ENCODE measurements at regions not wholly inside any gene's neighbourhood (a gene's known extent, or its start where the extent isn't known, plus 50 kb on each side); places are given as distances from the start of the nearest gene placed in this dataset.
"Not testable (repeated sequence)": the region's sequence is repeated elsewhere in the genome, so short reads cannot be mapped to it uniquely, and the experiment has no call there.

DNA sequence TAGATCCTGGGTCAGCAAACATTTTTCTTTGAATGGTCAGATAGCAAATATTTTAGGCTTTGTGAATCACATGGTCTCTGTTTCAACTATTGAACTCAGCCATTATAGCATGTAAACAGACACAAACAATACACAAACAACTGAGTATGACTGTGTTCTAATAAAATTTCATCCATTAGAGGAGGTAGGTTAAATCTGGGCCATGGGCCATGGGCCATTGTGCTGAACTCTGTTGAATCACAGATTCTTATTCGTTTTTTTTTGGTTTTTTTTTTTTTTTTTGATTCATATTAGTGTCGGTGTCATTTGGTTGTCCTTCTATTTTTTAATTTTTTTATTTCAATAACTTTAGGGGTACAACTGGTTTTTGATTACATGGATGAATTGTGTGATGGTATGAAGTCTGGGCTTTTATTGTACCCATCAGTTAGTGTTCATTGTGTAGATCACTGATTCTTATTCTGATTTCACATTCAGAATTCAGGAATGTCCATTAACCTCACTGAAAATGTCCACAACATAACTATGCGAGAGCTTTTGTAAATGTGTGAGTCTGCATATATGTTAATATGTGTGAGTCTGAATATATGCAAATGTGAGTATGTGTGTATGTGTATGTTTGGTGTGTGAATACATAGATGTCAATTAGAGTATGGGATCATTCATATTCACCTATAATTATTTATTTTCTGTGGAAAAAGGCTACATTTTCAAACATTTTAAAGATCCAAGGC is 443.7 kb upstream of the GRM3 start:
- no peak for DNase-seq

DNA sequence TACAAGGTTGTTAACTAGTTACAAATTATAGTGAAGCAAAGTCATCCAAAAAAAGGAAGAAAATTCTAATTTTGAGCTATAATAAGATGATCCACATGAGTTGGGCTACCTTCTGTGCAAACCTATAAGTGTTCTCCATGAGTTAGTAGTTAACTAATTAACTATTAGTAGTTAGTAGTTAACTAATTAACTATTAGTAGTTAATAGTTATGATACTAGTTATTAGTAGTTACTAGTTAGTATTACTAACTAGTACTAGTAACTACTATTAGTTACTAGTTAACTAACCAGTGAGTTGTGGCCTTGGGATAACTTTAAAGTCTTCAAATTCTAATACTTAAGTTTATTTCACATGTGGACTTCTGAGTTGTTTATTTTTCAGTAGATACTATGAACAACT is 453.4 kb upstream of the GRM3 start:
- DNase-seq = no peak

DNA sequence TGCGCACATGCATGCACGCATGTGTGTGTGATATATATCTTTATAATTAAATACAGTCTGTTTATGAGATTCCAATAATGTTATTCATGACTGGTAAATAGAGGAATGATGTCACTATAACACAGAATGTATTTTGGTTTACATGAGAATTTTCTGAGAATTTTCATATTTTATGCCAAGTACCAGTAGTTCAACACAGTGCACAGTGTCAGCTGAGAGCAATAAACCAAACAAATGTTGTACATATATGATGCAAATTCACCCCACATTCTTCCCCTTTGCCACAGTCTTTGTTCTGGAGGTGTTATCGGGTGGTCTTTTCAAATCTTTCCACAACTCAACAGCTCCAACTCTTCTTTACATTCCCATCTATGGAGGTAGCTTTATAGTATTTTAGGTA is 462.2 kb upstream of the GRM3 start:
- no peak for DNase-seq

DNA sequence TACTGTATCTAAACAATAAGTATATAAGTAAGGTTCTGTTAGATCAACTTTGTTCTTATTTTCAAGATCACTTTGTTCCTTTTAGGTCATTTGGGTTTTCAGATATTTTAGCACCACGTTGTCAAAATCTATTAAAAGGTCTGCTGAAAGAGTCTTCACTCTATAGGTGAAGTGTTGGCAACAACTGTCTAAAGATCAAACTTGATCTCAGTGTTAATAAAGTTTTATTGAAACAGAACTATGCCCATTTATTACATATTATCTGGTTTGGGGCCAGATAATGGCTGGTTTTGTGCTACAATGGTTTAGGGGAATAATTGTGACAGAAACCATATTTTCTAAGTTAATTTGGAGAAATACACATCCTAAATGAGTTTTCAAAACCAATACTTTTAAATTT is 478.9 kb upstream of the GRM3 start:
- DNase-seq = no peak

DNA sequence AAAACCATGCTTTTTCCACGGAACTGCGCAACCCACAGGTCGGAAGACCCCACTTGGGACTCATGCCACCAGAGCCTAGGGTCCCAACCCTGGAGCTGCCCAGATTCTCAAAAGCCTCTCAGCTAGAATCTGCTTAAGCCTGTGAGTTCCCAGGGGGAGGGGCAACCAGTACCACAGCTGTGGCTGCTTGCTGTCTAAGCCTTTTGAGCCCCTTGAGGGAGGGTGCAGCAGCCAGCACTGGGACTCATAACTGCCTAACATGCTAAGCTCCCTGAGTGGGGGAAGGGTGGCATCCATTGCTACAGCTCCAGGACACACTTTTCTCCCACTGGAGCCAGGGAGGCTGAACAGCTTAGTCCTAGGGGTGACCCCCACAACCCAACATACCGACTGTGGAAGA is 485.6 kb upstream of the GRM3 start:
- no peak for DNase-seq

DNA sequence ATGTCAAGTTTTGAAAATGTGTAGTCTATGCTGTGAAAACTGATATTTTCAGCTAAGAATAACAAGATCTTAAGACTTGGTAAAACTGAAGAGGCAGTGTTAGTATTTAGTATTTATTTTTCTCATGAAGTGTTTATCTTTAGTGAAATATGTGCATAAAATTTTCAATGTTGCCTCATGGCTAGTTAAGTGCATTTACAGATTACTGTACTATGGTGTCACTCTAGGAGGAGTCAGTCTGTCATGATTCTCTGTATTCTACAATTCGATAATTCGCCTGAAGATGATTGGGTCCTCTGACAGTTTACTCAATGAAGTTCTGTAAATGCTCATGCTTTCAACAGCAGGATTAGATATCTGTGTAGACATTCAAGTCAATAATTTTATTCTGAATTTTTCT is 488.1 kb upstream of the GRM3 start:
- no peak for DNase-seq

DNA sequence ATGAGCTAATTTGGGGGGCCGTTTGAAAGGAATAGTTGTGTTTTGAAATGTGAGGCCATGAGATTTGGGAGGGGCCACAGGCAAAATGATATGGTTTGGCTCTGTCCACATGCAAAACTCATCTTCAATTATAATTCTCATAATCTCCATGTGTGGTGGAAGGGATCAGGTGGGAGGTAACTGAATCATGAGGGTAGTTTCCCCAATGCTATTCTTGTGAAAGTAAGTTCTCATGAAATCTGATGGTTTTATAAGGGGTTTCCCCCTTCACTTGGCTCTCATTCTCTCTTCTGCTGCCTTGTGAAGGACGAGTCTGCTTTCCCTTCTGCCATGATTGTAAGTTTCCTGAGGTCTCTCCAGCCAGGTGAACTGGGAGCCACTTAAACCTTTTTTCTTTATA is 490.8 kb upstream of the GRM3 start:
- DNase-seq = no peak

DNA sequence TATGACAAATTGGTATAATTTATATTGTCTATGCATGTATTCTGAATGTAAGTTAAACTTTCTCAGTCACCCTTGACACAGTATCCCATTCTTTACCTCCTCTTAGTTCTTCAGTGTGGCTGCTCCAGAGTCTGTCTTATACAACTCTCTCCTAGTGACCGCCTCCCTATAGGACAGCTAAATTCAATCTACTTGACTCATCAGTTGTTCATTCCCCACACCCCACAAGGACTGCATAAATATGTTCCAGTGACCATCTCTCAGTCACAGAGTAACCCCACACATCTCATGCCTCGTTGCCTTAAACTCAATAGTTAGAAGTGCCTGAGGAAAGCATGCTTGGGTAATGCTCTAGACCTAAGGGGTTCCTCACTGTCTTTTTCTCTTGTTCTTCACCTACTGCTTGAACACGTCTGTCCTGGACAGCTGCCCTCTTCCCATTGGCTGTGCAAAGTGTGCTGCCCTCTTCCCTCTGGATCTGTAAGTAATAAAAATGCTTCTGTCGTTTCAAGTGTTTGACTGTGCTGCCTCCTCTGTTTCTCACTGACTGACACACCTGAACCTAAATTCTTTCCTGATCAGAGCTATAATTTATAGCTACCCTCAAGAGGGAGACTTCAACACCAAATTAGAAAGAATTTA is 494.6 kb upstream of the GRM3 start:
- no peak for DNase-seq

DNA sequence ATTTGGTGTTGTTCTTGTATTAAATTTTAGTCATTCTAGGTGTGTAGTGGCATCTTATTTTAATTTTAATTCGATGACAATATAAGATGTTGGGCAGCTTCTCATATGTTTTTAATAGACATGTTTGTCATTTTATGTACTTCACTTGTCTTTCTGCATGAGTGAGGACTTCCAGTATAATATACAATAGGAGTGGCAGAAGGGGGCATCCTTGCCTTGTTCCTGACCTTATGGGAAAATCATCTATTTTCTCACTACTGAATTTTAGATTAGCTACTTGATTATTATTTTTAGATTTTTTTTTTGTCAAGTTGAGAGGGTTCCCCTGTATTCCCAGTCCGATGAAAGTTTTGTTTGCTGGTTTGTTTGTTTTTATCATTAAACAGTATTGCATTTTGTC is 495.2 kb upstream of the GRM3 start:
- no peak for DNase-seq

DNA sequence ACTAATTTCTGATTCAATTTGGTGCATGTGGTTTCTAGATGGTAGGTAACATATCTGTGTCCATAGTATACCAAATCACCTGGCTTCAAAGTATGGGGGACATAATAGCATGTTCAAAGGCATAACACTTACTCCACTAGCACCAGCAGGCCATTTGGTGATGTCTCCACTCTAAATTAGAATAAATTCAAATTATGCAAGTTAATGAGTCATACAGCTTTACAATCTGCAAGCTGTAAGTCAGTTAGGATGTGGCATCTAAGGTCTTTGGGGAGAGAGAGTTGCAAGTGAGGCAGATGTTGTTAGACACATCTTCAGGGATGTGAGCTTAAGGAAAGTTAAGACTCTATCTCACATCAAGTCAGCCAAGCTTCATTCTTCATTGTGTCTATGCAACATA is 506.4 kb upstream of the GRM3 start:
- no peak for DNase-seq

DNA sequence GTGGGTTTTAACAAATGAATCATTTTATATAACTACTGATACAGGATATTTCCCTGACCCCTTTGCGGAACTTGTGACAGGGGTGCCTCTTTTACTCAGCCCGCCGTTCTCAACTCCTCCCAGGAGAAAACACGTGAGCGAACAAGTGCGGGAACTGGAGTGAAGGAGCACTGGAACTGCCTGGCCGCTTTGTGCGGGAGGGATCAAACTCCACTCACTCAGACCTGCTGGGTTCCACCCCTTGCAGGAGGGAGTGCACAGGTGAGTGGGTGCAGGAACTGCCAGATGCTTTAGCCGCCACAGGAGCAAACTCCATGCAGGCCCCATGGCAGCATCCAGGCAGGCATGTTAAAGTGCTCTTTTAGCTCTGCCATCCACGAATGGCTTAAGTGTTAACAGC is 513.4 kb upstream of the GRM3 start:
- no peak for DNase-seq

DNA sequence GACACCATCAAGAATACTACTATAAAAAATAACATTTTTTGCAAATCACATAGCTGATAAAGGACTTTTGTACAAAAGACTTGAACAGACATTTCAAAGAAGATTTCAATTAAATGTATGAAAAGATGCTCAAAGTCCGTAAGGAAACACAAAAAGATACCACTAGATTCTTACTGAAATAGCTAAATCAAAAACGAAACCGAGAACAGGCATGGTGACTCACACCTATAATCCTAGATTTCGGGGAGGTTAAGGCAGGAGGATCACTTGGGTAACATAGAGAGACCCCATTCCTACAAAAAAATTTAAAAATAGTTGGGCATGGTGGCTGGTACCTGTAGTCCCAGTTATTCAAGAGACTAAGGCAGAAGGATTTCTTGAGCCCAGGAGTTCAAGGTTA is 520.2 kb upstream of the GRM3 start:
- DNase-seq = no peak

DNA sequence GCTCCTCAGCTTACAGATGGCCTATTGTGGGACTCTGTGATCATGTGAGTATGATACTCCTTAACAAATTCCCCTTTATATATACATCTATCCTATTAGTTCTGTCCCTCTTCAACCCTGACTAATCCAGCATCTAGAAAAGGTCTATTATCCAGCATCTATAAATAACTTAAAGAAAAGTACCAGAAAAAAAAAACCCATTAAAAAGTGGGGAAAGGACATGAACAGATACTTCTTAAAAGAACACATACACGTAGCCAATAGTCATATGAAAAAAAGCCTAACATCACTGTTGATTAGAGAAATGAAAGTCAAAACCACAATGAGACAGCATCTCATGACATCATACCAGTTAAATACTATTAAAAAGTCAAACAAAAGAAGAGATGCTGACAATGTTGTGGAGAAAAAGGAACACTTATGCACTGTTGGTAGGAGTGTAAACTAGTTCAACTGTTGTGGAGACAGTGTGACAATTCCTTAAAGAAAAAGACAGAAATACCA is 549.5 kb upstream of the GRM3 start:
- no peak for DNase-seq

DNA sequence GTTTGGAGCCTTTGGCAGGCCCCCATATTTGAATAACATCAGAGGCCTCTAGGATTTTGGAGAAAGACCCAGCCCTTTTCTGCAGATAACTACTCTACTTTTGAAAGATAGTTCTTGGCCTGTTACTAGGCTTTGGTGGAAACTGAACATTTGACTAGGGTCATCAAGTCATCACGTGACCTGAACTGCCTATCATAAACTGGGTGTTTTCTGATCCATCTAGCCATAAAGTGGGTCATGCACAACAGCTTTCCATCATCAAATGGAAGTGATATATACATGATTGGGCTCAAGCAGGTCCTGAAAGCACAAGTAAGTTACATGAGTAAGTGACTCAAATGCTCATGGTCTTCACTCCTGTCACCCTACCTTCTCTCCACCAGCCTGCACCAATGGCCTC is 552.3 kb upstream of the GRM3 start:
- no peak for DNase-seq

DNA sequence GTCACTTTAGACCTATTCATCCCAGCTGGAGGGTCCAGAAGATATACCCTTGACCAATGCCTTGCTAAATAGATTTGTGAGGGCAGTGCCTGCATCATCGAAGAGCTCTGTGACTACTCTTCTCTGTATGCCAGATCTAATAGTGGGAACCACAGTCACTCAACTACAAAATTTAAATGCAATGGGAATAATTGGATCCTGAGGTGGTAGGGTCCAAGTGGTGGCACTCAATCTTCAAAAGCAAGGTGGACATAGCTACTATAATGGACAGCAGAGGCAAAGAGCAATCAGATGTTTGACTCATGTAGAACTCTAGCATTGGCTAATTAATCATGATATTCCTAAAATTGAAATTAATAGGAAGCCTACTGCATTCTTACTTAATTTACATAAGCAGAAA is 554.3 kb upstream of the GRM3 start:
- no peak for DNase-seq

DNA sequence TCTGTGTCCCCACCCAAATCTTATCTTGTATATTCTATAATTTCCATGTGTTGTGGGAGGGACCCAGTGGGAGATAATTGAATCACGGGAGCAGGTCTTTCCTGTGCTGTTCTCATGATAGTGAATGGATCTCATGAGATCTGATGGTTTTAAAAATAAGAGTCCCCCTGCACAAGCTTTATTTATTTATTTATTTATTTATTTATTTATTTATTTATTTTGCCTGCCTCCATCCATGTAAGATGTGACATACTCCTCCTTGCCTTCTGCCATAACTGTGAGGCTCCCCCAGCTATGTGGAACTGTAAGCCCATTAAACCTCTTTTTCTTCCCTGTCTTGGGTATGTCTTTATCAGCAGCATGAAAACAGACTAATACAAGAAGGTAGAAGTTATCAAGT is 579.1 kb upstream of the GRM3 start:
- DNase-seq = not testable (repeated sequence)

DNA sequence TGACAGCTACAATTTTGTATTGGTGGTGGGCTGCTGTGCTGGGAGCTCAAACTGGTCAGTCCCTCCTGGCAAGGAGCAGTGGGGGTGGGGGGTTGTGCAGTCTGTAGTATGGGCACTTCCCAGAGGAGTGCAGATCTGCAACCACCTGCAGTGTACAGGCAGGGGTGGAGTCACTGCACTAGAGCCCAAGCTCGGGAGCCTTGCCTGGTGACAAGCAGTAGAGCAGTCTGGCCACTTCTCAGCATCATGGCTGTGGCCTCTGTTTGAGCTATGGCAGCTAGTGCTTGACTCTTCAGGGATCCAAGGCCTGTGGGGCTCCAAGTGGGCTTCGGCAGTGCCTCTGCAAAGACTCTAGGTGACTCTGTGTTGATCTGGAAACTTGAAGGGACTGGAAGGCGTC is 585.1 kb upstream of the GRM3 start:
- no peak for DNase-seq

DNA sequence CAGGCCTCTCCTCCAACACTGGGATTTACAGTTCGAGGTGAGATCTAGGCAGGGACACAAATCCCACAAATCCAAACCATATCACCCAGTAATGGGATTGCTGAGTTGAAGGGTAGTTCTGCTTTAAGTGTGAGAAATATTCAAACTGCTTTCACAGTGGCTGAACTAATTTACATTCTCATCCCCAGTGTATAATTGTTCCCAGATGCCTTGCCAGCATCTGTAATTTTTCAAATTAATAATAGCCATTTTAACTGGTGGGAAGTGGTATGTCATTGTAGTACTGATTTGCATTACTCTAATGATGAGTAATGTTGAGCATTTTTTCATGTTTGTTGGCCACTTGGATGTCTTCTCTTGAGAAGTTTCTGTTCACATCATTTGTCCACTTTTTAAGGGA is 592.8 kb upstream of the GRM3 start:
- DNase-seq = no peak

DNA sequence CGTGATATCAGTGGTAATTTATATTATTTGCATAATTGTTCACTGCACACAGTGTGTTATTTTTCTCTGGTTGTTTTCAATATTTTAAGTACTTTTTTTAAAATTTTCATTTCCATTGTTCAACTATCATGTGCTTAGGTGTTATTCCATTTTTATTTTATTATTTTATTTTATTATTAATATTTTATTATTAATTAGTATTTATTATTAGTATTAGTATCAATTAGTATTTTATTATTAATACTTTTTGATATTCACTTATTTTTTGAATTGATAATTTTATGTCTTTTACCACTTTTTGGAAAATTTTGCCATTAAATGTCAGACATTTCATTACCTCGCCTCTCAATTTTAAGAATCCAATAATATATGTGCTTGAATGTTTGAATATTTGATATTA is 593.8 kb upstream of the GRM3 start:
- DNase-seq = no peak

DNA sequence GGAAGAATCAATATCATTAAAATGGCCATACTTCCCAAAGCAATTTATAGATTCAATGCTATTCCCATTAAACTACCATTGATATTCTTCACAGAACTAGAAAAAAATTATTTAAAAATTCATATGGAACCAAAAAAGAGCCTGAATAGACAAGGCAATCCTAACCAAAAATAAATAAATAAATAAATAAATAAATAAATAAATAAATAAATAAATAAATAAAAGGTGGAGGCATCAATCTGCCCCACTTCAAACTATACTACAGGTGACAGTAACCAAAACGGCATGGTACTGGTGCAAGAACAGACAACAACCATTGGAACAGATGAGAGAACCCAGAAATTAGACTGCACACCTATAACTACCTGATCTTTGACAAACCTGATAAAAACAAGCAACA is 598.5 kb upstream of the GRM3 start:
- DNase-seq = not testable (repeated sequence)

DNA sequence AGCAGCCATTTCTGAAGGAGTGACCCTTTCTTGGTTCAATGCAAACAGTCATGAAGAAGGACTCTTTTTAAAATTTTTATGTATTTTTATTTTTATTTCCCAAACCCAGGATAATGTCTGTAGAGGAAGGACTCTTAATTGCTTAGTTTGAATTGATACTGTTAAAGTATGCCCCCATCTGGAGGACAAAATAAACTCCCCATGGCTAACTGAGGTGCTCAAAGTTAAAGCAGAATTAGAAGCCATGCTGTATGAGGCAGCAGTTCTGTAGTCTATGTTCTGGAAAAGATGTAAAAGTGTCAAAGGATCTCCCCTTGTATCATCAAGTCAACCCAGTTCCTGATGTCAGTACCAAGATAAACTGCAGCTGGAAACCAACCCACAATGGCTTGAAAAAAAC is 617.9 kb upstream of the GRM3 start:
- no peak for DNase-seq

DNA sequence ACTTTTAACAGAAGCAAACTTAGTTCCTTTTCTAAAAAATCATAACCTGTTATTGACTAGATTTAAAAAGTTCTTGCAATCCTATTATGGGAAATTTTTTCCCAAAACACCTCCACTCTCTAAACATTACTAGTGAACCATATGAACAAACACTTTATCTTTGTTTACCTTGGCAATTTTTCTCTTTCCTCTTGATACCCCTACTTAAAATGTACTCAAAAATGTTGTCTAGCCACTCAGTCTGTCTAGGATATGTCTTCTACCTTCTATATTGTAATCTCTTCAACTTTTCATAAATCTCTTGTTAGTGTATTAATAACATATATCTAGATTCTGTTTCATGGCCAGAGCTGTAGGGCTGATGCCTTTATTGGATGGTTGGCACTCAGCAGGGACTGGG is 630.0 kb upstream of the GRM3 start:
- no peak for DNase-seq

DNA sequence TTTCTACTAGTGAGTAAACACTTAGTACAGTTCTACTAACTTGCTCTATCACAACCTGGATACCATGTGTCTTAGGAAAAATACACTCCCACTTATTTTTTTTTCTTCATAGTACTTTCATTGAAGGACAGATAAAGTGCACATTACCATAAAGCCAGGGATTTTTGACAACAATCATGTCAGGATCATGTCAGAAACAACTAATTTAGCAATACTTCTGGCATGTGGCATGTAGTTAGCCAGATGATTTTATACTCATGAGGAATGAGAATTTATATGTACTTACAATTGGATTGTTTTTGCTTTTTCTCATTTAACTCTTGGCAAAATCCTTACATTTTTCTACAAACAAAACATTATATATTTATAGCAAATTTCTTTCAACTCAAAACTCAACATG is 630.7 kb upstream of the GRM3 start:
- no peak for DNase-seq

DNA sequence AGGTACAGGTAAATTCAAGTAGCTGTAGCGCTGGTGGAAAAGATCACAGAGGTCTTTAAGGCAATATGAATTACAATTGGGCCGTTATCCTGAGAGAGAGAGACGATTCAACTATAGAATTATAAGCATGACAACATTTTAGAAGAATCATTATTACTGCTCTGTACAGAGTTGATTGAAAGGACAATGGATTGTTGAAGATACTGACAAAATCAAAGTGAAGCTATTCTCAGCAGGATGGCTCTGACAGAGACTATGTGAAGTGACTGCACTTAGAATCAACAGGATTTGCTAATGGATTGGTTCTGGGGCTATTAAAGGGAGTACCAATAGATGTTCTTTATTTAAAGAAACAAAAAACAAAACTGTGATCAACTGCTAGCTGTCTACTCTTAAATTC is 634.8 kb upstream of the GRM3 start:
- no peak for DNase-seq

DNA sequence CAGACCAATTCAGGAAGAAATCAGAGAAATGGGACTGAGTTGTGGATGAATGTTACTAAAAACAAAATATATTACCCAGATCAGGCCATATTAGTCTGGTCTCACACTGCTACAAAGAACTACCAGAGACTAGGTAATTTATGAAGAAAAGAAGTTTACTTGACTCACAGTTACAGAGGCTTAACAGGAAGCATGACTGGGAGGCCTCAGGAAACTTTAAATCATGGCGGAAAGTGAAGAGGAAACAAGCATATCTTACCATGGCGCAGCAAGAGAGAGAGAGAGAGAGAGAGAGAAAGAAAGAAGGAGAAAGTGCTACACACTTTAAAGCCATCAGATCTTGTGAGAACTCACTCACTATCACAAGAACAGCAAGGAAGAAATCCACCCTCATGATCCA is 636.8 kb upstream of the GRM3 start:
- no peak for DNase-seq
